ENCODE measurements at regions not wholly inside any gene's neighbourhood (a gene's known extent, or its start where the extent isn't known, plus 50 kb on each side); places are given as distances from the start of the nearest gene placed in this dataset.
A peak's percentile ranks its signal among the peaks of the same experiment; 100 is the strongest.

- Histone ChIP-seq H3K79me2 (replicated peaks; ENCODE audit: insufficient read depth, low read length) (no peaks in the 10 kb centered on the region), H2AFZ (ENCODE audit: low read depth, low read length) (no peak overlapping the region), H3F3A (ENCODE audit: insufficient read depth, low read length, poor library complexity, severe bottlenecking) (no peaks in the 10 kb centered on the region), H3K4me3 (ENCODE audit: low read length) (peak overlapping the region; percentile 38), H3K27ac (ENCODE audit: low read length) (peak overlapping the region; percentile 58), H3K9me3 (ENCODE audit: low read length) (no peaks in the 10 kb centered on the region), H3K9ac (ENCODE audit: low read length) (peak overlapping the region; percentile 31), H3K36me3 (ENCODE audit: insufficient read depth, low read length) (no peaks in the 10 kb centered on the region), H4K20me1 (ENCODE audit: insufficient read depth) (no peaks in the 10 kb centered on the region), H3K4me2 (ENCODE audit: low read length) (no peak overlapping the region), H3K27me3 (ENCODE audit: insufficient read depth, low read depth, low read length) (no peaks in the 10 kb centered on the region), H3K9me2 (ENCODE audit: insufficient read depth, low read length) (no peaks in the 10 kb centered on the region)
- no peak for TF ChIP-seq CTCF (IDR thresholded peaks at IDR 0.05; ENCODE audit: poor library complexity, severe bottlenecking)
- peak; percentile 10 for TF ChIP-seq EP300 (conservative IDR thresholded peaks at IDR 0.05; ENCODE audit: poor library complexity, severe bottlenecking)
- TF ChIP-seq POLR2AphosphoS5 (IDR thresholded peaks at IDR 0.05), result no peak
- TF ChIP-seq SMC3 (conservative IDR thresholded peaks at IDR 0.05; ENCODE audit: poor library complexity), result no peak
Observed at GRCh38 chrX:39899856-39900776, 197.6 kb downstream of the BCOR start.

- no peaks in the 10 kb centered on the region for H4K20me1 ChIP-seq (ENCODE audit: insufficient read depth)
- H3K9me3 ChIP-seq (ENCODE audit: low read length), result no peaks in the 10 kb centered on the region
- no peaks in the 10 kb centered on the region for H3K9me2 ChIP-seq (ENCODE audit: insufficient read depth, low read length)
- peak overlapping the region; percentile 58 for H3K27ac ChIP-seq (ENCODE audit: low read length)
- H3F3A ChIP-seq (ENCODE audit: insufficient read depth, low read length, poor library complexity, severe bottlenecking), result no peaks in the 10 kb centered on the region
- peak overlapping the region; percentile 31 for H3K9ac ChIP-seq (ENCODE audit: low read length)
- no peaks in the 10 kb centered on the region for H3K79me2 ChIP-seq (replicated peaks; ENCODE audit: insufficient read depth, low read length)
- H3K27me3 ChIP-seq (ENCODE audit: insufficient read depth, low read depth, low read length), result no peaks in the 10 kb centered on the region
- TF ChIP-seq EP300 (conservative IDR thresholded peaks at IDR 0.05; ENCODE audit: poor library complexity, severe bottlenecking) (peak; percentile 5), POLR2AphosphoS5 (IDR thresholded peaks at IDR 0.05) (no peak)
- peak overlapping the region; percentile 38 for H3K4me3 ChIP-seq (ENCODE audit: low read length)
- no peak overlapping the region for H3K4me2 ChIP-seq (ENCODE audit: low read length)
- H2AFZ ChIP-seq (ENCODE audit: low read depth, low read length), result no peak overlapping the region
- no peaks in the 10 kb centered on the region for H3K36me3 ChIP-seq (ENCODE audit: insufficient read depth, low read length)
Observed at GRCh38 chrX:39900777-39901170, 197.0 kb downstream of the BCOR start.

- no peak overlapping the region for H3K27ac ChIP-seq (ENCODE audit: low read length)
- H3F3A ChIP-seq (ENCODE audit: insufficient read depth, low read length, poor library complexity, severe bottlenecking), result no peaks in the 10 kb centered on the region
- no peak overlapping the region for H3K9ac ChIP-seq (ENCODE audit: low read length)
- no peaks in the 10 kb centered on the region for H3K27me3 ChIP-seq (ENCODE audit: insufficient read depth, low read depth, low read length)
- no peak overlapping the region for H3K4me3 ChIP-seq (ENCODE audit: low read length)
- H2AFZ ChIP-seq (ENCODE audit: low read depth, low read length), result no peak overlapping the region
- H3K79me2 ChIP-seq (replicated peaks; ENCODE audit: insufficient read depth, low read length), result no peaks in the 10 kb centered on the region
- H3K9me3 ChIP-seq (ENCODE audit: low read length), result no peaks in the 10 kb centered on the region
- TF ChIP-seq REST (IDR thresholded peaks at IDR 0.05; ENCODE audit: borderline replicate concordance) (no peak), CTCF (IDR thresholded peaks at IDR 0.05; ENCODE audit: poor library complexity, severe bottlenecking) (no peak), POLR2AphosphoS5 (IDR thresholded peaks at IDR 0.05) (no peak), TAF1 (IDR thresholded peaks at IDR 0.05; ENCODE audit: low read depth) (no peak), MXI1 (conservative IDR thresholded peaks at IDR 0.05; ENCODE audit: poor library complexity, severe bottlenecking) (no peak), EZH2 (IDR thresholded peaks at IDR 0.05; ENCODE audit: borderline replicate concordance, insufficient read depth, low read length, poor library complexity, severe bottlenecking) (no peak), SMC3 (conservative IDR thresholded peaks at IDR 0.05; ENCODE audit: poor library complexity) (no peak), RAD21 (conservative IDR thresholded peaks at IDR 0.05) (no peak), EP300 (conservative IDR thresholded peaks at IDR 0.05; ENCODE audit: poor library complexity, severe bottlenecking) (no peak)
- H3K9me2 ChIP-seq (ENCODE audit: insufficient read depth, low read length), result no peaks in the 10 kb centered on the region
- H4K20me1 ChIP-seq (ENCODE audit: insufficient read depth), result no peaks in the 10 kb centered on the region
- H3K36me3 ChIP-seq (ENCODE audit: insufficient read depth, low read length), result no peaks in the 10 kb centered on the region
- no peak overlapping the region for H3K4me2 ChIP-seq (ENCODE audit: low read length)
Observed at GRCh38 chrX:39903343-39903742, 194.4 kb downstream of the BCOR start.
